ENCODE measurements at regions not wholly inside any gene's neighbourhood (a gene's known extent, or its start where the extent isn't known, plus 50 kb on each side); places are given as distances from the start of the nearest gene placed in this dataset.

GRCh38 chr17:21528031-21528695 lies 152.0 kb downstream of the KCNJ12 start:
- POLR2A ChIA-PET (ENCODE audit: partially characterized antibody): no interaction called here
- Histone ChIP-seq H3K79me2 (ENCODE audit: control insufficient read depth in 1 of 2, insufficient read depth in 2 of 2, low read length in 2 of 2) (no peaks in the 10 kb centered on the region), H3K4me1 (replicated peaks in 1 of 4; ENCODE audit: control insufficient read depth in 3 of 4, insufficient read depth in 4 of 4, low read length in 3 of 4) (no peaks in the 10 kb centered on the region; a peak in 1 of 7 replicates), H3K23me2 (ENCODE audit: low read depth, low read length) (no peaks in the 10 kb centered on the region), H3K9ac (replicated peaks in 1 of 4; ENCODE audit: extremely low read depth in 1 of 4, low read depth in 3 of 4, low read length in 3 of 4) (no peak overlapping the region), H2BK120ac (replicated peaks; ENCODE audit: low read depth, low read length) (no peak overlapping the region), H3K9me3 (ENCODE audit: insufficient read depth in 2 of 2, low read depth in 1 of 2, low read length in 1 of 2) (peaks cover 60 to 78% of the 10 kb centered on the region in 2 experiments), H3K18ac (ENCODE audit: extremely low read depth, low read length) (no peak overlapping the region), H3K27me3 (replicated peaks in 1 of 4; ENCODE audit: control insufficient read depth in 3 of 4, extremely low read depth in 1 of 4, insufficient read depth in 3 of 4, low read length in 3 of 4) (no peaks in the 10 kb centered on the region), H4K20me1 (replicated peaks in 1 of 2; ENCODE audit: control insufficient read depth in 1 of 2, insufficient read depth in 2 of 2, low read length in 2 of 2) (no peaks in the 10 kb centered on the region), H2AFZ (ENCODE audit: low read length) (no peak overlapping the region), H2AK5ac (ENCODE audit: low read depth, low read length) (no peak overlapping the region), H3K4me3 (ENCODE audit: extremely low read depth in 1 of 4, insufficient read depth in 2 of 4, low read depth in 3 of 4, low read length in 4 of 4) (no peak overlapping the region), H4K8ac (ENCODE audit: extremely low read depth, insufficient read depth, low read length) (no peak overlapping the region), H4K5ac (ENCODE audit: insufficient read length, low read depth, low read length) (no peak overlapping the region), H2BK15ac (ENCODE audit: low read length) (no peak overlapping the region), H2BK5ac (ENCODE audit: low read depth, low read length) (no peak overlapping the region), H3K27ac (ENCODE audit: low read depth, low read length) (no peak overlapping the region), H2BK12ac (ENCODE audit: low read depth, low read length) (no peak overlapping the region), H3K23ac (ENCODE audit: insufficient read length) (no peak overlapping the region), H3K79me1 (ENCODE audit: low read depth, low read length) (no peaks in the 10 kb centered on the region), H3K14ac (ENCODE audit: insufficient read length) (no peak overlapping the region), H3K4me2 (ENCODE audit: insufficient read depth in 1 of 2, low read depth in 2 of 2, low read length in 2 of 2) (no peak overlapping the region), H2BK20ac (ENCODE audit: low read length) (no peak overlapping the region), H3K4ac (replicated peaks; ENCODE audit: insufficient read length, low read depth, low read length) (no peak overlapping the region), H4K91ac (replicated peaks; ENCODE audit: insufficient read length, low read length) (no peak overlapping the region), H3K36me3 (ENCODE audit: control insufficient read depth in 2 of 4, insufficient read depth in 4 of 4, low read length in 3 of 4) (no peaks in the 10 kb centered on the region), H3K56ac (replicated peaks; ENCODE audit: insufficient read length, low read depth, low read length) (no peak overlapping the region)
- CTCF ChIA-PET (ENCODE audit: partially characterized antibody): no interaction called here
- DNase-seq (ENCODE audit: low read depth in 1 of 2, low spot score in 2 of 2): peak in 1 of 2 experiments; percentile 8
- 92% methylated on average over 9 of the region's 9 CpGs; no CpG with 5 or more reads in 1 of the 2 experiments for WGBS, 2 experiments (ENCODE audit: extremely low coverage in 1 of 2, insufficient coverage in 1 of 2, insufficient read length in 1 of 2, insufficient replicate concordance in 2 of 2, low coverage in 1 of 2, low lambda C conversion rate in 2 of 2, missing lambda C conversion rate in 1 of 2)
- FAIRE-seq: no peak
- no peak for TF ChIP-seq EZH2 (IDR thresholded peaks at IDR 0.05; ENCODE audit: low read depth, low read length, severe bottlenecking)
- no peak for TF ChIP-seq NRF1 (IDR thresholded peaks at IDR 0.05; ENCODE audit: low read depth, low read length)
- no peak for TF ChIP-seq RAD21 (IDR thresholded peaks at IDR 0.05 in 1 of 2, conservative IDR thresholded peaks at IDR 0.05 in 1 of 2; ENCODE audit: low read depth in 2 of 2, low read length in 2 of 2)
- TF ChIP-seq CEBPB (IDR thresholded peaks at IDR 0.05; ENCODE audit: low read depth, low read length): no peak
- no peak for TF ChIP-seq ATF3 (IDR thresholded peaks at IDR 0.05; ENCODE audit: insufficient read depth, low read depth, low read length)
- TF ChIP-seq CTCF (IDR thresholded peaks at IDR 0.05; ENCODE audit: control extremely low read depth in 1 of 3, insufficient read depth in 1 of 3, low read depth in 1 of 3, low read length in 3 of 3): no peak
- no peak for TF ChIP-seq USF2 (IDR thresholded peaks at IDR 0.05; ENCODE audit: low read length)
- TF ChIP-seq BCL11A (IDR thresholded peaks at IDR 0.05; ENCODE audit: low read depth in 2 of 2, low read length in 2 of 2): no peak
- TF ChIP-seq CHD1 (IDR thresholded peaks at IDR 0.05; ENCODE audit: low read depth, low read length): no peak
